HG03280 (cell line): ENCODE measurements at regions not wholly inside any gene's neighbourhood (a gene's known extent, or its start where the extent isn't known, plus 50 kb on each side); places are given as distances from the start of the nearest gene placed in this dataset.
A peak's percentile ranks its signal among the peaks of the same experiment; 100 is the strongest.

Experiments
- ATAC-seq: cut with Tn5 transposase; IDR thresholded peaks from one replicate; pipeline ENCODE4 v1.9.1; 2021; ENCODE audit warnings: mild to moderate bottlenecking, moderate library complexity; ENCODE audit not compliant: unreplicated experiment

DNA sequence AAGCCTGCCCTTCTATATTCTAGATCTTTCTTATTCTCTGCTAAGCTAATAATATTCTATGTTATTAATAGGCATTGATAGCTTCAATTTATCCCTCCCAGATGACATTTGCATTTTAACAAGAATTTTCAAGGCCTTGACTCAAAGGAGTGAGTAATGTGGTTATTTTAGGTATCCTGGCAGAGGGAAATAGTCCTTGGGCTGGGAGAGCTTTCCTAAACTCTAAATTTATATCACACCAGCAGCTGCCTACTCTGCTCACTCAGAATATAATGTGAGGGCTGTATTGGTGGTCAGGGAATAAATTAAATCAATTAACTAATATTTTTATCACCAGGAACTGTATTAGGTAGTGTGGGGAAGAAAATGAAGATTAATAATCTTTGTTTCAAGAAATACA lies 74.8 kb upstream of the ADAM23 start:
- no peak for ATAC-seq

DNA sequence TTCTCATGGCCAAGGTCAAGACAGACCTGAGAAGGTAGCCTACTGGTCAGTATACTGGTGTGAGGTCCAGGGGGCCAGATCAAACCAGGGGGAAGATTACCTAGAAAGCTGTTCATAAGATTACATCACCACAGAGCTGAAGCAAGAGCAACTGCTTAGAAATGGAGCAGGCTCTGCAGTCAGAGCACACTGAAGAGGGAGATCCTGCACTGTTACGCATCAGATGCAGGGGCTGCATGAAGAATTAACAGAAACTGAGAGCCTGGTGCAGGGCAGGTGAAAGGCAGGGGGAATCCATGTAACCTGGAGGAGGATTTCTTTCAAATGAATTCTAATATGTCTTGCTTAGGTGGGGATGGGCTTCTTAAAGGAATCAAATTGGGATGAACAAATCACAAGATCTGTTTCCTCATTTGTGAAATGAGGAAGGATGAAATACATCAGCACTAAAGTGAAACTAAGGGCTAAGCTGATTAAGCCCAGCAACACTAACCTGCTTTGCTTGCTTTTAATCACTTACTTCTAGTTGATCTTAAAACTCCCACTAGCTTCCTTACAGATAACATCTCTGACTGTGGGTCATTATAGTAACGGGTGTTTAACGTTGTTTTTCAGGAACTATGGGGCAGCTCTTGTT lies 74.3 kb upstream of the ADAM23 start:
- ATAC-seq: no peak

DNA sequence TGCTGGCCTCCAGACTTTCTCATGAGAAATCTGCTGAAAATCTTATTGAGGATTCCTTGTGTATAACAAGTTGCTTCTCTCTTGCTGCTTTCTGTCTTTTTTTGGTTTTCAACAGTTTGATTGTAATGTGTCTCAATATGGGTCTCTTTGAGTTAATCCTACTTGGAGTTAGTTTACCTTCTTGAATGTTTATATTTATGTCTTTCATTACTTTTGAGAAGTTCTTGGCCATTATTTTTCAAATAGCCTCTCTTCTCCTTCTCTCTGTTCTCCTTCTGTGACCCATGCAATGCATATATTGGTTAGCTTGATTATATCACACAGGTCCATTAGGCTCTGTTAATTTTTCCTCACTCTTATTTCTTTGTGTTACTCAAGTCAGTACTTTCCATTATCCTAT lies 67.4 kb upstream of the ADAM23 start:
- ATAC-seq: no peak

- ATAC-seq: no peak
Measured at GRCh38 chr2:206378835-206379234, 64.5 kb upstream of the ADAM23 start.

GRCh38 chr2:206379266-206379665 lies 64.1 kb upstream of the ADAM23 start:
- no peak for ATAC-seq

DNA sequence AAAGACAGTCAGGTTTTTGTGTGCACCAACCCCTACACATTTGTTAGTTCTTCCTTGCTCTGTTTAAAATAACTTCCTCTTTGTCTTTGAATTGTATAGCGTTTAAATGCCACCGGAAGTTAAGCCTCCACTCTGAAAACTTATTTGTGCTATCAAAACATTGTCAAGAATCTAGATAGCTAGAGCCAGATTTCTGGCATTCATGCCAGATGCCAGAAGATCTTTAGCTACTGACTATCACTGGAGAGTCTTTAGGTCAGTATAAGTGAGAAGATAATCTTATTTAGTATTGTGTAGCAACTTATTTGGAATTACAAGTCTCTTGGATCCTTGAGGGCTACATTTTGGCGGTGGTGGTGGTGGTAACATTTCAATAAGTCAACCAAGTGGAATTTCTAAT lies 63.4 kb upstream of the ADAM23 start:
- no peak for ATAC-seq

GRCh38 chr2:206381881-206382280 lies 61.5 kb upstream of the ADAM23 start:
- no peak for ATAC-seq

DNA sequence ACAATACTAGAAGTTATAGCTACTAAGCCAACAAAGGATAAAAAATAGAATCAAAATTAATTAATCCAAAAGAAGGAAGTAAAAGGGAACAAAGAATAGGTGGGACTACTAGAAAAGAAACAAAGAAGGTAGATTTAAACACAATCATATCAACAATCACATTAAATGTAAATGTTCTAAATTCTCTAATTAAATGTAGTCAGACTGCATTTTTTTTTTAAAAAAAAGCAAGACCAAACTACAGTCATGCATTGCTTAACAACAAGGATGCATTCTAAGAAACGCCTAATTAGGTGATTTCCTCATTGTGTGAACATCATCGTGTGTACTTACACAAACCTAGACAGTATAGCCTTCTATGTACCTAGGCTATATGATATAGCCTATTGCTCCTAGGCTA lies 59.7 kb upstream of the ADAM23 start:
- no peak for ATAC-seq

GRCh38 chr2:206387808-206388207 lies 55.5 kb upstream of the ADAM23 start:
- ATAC-seq: no peak

GRCh38 chr2:206388698-206389097 lies 54.6 kb upstream of the ADAM23 start:
- ATAC-seq: no peak

DNA sequence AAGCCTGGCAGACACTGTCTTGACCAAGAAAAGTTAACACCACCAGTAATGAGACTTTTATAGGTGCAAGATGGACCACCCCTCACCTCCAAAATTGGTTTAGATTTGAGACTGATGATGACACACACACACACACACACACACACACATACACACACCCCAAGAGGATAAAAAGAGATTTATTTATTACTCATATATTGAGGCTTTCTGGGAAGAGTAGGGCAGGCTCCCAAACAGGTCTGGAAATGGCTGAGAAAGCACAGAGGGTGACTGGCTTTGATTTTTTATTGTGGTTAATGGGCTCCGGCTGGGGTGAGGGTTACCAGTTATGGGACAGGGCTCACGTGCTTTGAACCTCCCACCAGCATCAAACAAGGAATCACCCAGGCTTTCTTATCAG lies 54.2 kb upstream of the ADAM23 start:
- no peak for ATAC-seq

DNA sequence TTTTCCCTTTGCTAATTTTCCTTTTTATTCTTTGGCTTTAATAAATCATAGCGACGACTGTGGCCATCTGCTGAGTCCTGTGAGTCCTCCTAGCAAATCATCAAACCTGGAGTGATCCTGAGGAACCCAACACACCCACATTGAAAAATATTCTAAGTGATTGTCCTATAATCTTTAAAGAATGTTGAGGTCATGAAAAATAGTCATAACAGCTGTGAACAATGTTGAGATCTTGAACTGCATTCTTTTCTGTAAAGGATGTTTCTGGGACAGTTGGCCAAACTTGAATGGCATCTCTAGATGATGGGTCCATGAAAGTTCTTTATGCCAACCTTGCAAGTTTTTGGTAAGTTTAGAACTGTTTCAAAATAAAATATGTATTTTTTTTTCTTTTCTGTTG lies 53.2 kb upstream of the ADAM23 start:
- no peak for ATAC-seq

DNA sequence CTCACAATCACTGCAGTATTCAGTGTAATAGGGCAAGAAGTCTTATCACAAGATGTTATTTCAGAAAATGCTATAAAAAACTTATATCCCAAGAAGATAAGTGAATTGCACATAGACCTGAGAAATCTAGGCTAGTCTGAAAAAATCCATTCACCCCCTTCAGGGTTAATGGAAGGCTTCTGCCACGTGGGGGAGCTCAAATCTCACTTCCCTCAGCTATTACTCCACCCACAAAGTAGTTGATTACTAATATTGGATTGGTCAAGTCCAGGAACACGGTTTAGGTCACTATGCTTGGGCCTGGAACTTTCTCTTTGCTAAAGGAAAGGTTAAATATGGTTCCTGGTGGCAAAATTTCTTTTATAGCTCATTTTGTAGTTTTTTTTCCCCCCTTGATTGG lies 51.2 kb upstream of the ADAM23 start:
- ATAC-seq: peak; percentile 97
